Urothelium cell line (cell line): ENCODE measurements at regions not wholly inside any gene's neighbourhood (a gene's known extent, or its start where the extent isn't known, plus 50 kb on each side); places are given as distances from the start of the nearest gene placed in this dataset.
A peak's percentile ranks its signal among the peaks of the same experiment; 100 is the strongest.

Source experiments
- DNase-seq: peaks from one replicate; pipeline ENCODE4 v3.0.0; 2011; ENCODE audit warnings: low spot score, mixed read lengths
- FAIRE-seq: peaks from 2 replicates; lab custom pipeline; 2011; peaks lifted over from hg19 to GRCh38; lab: Jason Lieb, UNC

GRCh38 chr14:76929927-76930326, 98.6 kb downstream of the IRF2BPL start:
- no peak for FAIRE-seq

GRCh38 chr14:76927971-76928700, 100.4 kb downstream of the IRF2BPL start:
- DNase-seq (no peak), FAIRE-seq (peak; percentile 17)

More at GRCh38 chr14:76929927-76930326, 98.6 kb downstream of the IRF2BPL start:
- DNase-seq = no peak

- peak; percentile 81 for FAIRE-seq
- no peak for DNase-seq
These were observed 100.5 kb downstream of the LRRC74A start for GRCh38 chr14:76926521-76927251.

GRCh38 chr14:76925097-76925441, 98.9 kb downstream of the LRRC74A start:
- DNase-seq (no peak), FAIRE-seq (no peak)

- DNase-seq (peak; percentile 63), FAIRE-seq (peak; percentile 94)
These were observed 98.3 kb downstream of the LRRC74A start for GRCh38 chr14:76924371-76925096.

GRCh38 chr14:76923431-76924370, 97.5 kb downstream of the LRRC74A start:
- FAIRE-seq (peak; percentile 13), DNase-seq (no peak)

GRCh38 chr14:76922584-76922983, 96.4 kb downstream of the LRRC74A start:
- no peak for DNase-seq
- FAIRE-seq = no peak

GRCh38 chr14:76922092-76922491, 95.9 kb downstream of the LRRC74A start:
- FAIRE-seq (peak; percentile 98), DNase-seq (no peak)

- DNase-seq (no peak), FAIRE-seq (no peak)
These were observed 94.8 kb downstream of the LRRC74A start for GRCh38 chr14:76921088-76921399.

GRCh38 chr14:76920331-76921087, 94.3 kb downstream of the LRRC74A start:
- DNase-seq (no peak), FAIRE-seq (peak; percentile 79)

- DNase-seq (peak; percentile 64), FAIRE-seq (peak; percentile 32)
These were observed 93.5 kb downstream of the LRRC74A start for GRCh38 chr14:76919431-76920330.
